ENCODE measurements at regions not wholly inside any gene's neighbourhood (a gene's known extent, or its start where the extent isn't known, plus 50 kb on each side); places are given as distances from the start of the nearest gene placed in this dataset.

DNA sequence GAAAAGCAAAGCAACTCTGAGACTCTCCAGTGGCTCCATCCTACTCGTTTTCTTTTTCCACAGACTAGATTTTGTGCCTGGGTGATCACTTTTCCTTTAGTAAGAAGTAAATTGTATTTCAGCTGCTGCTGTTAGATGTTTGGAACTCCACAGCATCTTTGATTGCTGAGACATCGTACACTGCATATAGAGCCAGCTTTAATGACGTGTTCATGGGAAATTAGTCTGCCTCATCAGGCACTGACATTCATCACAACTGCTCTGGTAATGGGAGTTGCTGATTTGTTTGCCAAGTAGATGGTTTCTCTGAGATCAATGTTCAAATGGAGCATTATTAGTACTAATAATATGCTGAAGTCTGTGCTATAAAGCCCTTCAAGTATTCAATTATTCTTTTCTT lies 573.8 kb upstream of the NR5A2 start:
- in situ Hi-C loops (cut with HindIII; ENCODE audit: low sequenced_read_pairs), result no loop called here
- no peak overlapping the region for H3K4me3 ChIP-seq (ENCODE audit: low read depth, low read length)

GRCh38 chr1:199460933-199461332 lies 566.6 kb upstream of the NR5A2 start:
- TF ChIP-seq, protein P1, sequence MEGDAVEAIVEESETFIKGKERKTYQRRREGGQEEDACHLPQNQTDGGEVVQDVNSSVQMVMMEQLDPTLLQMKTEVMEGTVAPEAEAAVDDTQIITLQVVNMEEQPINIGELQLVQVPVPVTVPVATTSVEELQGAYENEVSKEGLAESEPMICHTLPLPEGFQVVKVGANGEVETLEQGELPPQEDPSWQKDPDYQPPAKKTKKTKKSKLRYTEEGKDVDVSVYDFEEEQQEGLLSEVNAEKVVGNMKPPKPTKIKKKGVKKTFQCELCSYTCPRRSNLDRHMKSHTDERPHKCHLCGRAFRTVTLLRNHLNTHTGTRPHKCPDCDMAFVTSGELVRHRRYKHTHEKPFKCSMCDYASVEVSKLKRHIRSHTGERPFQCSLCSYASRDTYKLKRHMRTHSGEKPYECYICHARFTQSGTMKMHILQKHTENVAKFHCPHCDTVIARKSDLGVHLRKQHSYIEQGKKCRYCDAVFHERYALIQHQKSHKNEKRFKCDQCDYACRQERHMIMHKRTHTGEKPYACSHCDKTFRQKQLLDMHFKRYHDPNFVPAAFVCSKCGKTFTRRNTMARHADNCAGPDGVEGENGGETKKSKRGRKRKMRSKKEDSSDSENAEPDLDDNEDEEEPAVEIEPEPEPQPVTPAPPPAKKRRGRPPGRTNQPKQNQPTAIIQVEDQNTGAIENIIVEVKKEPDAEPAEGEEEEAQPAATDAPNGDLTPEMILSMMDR (IDR thresholded peaks at IDR 0.05; ENCODE audit: low read depth, low read length), result peak; percentile 4
- DNase-seq (ENCODE audit: low read depth, low spot score), result peak; percentile 12
- in situ Hi-C loops (cut with HindIII; ENCODE audit: low sequenced_read_pairs), result no loop called here
- no peak overlapping the region for H3K4me3 ChIP-seq (ENCODE audit: low read depth, low read length)

More for the DNA sequence above, 573.8 kb upstream of the NR5A2 start:
- TF ChIP-seq, protein P1 (IDR thresholded peaks at IDR 0.05; ENCODE audit: low read depth, low read length), result no peak
- DNase-seq (ENCODE audit: low read depth, low spot score), result peak; percentile 13

DNA sequence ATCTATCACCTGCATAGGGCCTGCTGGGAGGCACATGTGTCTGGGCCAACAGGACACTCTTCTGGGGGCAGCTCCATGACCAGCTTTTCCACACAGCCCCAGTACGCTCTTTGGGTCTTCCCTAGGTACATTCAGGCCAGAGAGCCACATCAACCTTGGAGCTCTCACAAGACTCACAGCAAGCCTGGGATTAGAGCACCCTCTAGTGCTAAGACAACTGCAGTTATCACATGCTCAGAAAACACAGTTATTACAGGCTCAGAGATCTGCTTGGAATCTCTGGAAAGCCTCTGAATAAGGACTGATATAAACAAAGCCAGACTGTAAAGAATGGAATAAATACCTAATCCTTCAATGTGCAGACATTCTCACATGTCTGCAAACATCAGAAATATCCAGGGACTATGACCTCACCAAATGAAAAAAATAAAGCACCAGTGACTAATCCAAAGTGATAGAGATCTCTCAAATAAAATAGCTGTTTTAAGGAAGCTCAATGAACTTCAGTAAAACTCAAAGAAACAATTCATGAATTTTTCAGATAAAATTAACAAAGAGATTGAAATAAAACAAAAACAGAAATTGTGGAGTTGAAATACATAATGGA lies 563.9 kb upstream of the NR5A2 start:
- H3K4me3 ChIP-seq (ENCODE audit: low read depth, low read length), result no peak overlapping the region
- in situ Hi-C loops (cut with HindIII; ENCODE audit: low sequenced_read_pairs), result no loop called here
- peak; percentile 64 for DNase-seq (ENCODE audit: low read depth, low spot score)
- TF ChIP-seq, protein P1 (IDR thresholded peaks at IDR 0.05; ENCODE audit: low read depth, low read length), result peak; percentile 60

DNA sequence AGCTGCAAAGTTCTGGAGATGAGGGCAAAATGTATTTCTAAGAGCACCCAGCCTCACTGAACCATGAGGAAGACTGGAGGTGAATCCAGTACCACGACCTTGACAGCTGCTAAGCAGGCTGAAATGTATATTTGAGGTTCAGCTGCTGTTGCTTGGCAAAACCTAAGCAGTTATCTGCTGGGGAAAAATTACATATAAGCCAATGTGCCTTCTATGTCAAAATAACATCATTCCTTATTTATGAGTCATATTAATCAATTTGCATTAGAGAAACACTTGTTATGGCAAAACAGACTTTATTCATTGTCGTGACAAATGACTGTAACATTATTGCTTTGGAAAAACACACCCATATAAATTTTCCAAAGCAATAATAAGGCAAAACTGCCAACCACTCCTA lies 560.5 kb upstream of the NR5A2 start:
- no peak for DNase-seq (ENCODE audit: low read depth, low spot score)
- H3K4me3 ChIP-seq (ENCODE audit: low read depth, low read length), result no peak overlapping the region
- in situ Hi-C loops (cut with HindIII; ENCODE audit: low sequenced_read_pairs), result no loop called here
- TF ChIP-seq, protein P1 (IDR thresholded peaks at IDR 0.05; ENCODE audit: low read depth, low read length), result no peak

- H3K4me3 ChIP-seq (ENCODE audit: low read depth, low read length), result no peak overlapping the region
- TF ChIP-seq, protein P1 (IDR thresholded peaks at IDR 0.05; ENCODE audit: low read depth, low read length), result no peak
- in situ Hi-C loops (cut with HindIII; ENCODE audit: low sequenced_read_pairs), result no loop called here
- DNase-seq (ENCODE audit: low read depth, low spot score), result no peak
Measured at GRCh38 chr1:199472018-199472417, 555.5 kb upstream of the NR5A2 start.

- in situ Hi-C loops (cut with HindIII; ENCODE audit: low sequenced_read_pairs), result no loop called here
- DNase-seq (ENCODE audit: low read depth, low spot score), result no peak
- TF ChIP-seq, protein P1 (IDR thresholded peaks at IDR 0.05; ENCODE audit: low read depth, low read length), result no peak
- no peak overlapping the region for H3K4me3 ChIP-seq (ENCODE audit: low read depth, low read length)
Measured at GRCh38 chr1:199472978-199473377, 554.5 kb upstream of the NR5A2 start.
